ENCODE measurements at regions not wholly inside any gene's neighbourhood (a gene's known extent, or its start where the extent isn't known, plus 50 kb on each side); places are given as distances from the start of the nearest gene placed in this dataset.
"Not testable (repeated sequence)": the region's sequence is repeated elsewhere in the genome, so short reads cannot be mapped to it uniquely, and the experiment has no call there.

GRCh38 chr4:179165862-179166261 is 1723.6 kb upstream of the AGA start:
- TF ChIP-seq CTCF (conservative IDR thresholded peaks at IDR 0.05; ENCODE audit: low read length): no peak
- no peak overlapping the region for H3K4me3 ChIP-seq (ENCODE audit: low read length)

GRCh38 chr4:179170308-179170707 is 1728.1 kb upstream of the AGA start:
- not testable (repeated sequence) for H3K4me3 ChIP-seq (ENCODE audit: low read length); DNase-seq (ENCODE audit: low read depth)

More at GRCh38 chr4:179165862-179166261, 1723.6 kb upstream of the AGA start:
- DNase-seq (ENCODE audit: low read depth): no peak

- no peak overlapping the region for H3K4me3 ChIP-seq (ENCODE audit: low read length)
- TF ChIP-seq CTCF (conservative IDR thresholded peaks at IDR 0.05; ENCODE audit: low read length): no peak
- DNase-seq (ENCODE audit: low read depth): no peak
Measured at GRCh38 chr4:179182741-179183140, 1740.5 kb upstream of the AGA start.

- no peak overlapping the region for H3K4me3 ChIP-seq (ENCODE audit: low read length)
- no peak for DNase-seq (ENCODE audit: low read depth)
- TF ChIP-seq CTCF (conservative IDR thresholded peaks at IDR 0.05; ENCODE audit: low read length): no peak
Measured at GRCh38 chr4:179195887-179196286, 1753.7 kb upstream of the AGA start.

GRCh38 chr4:179196511-179196910 is 1754.3 kb upstream of the AGA start:
- no peak for DNase-seq (ENCODE audit: low read depth)
- no peak for TF ChIP-seq CTCF (conservative IDR thresholded peaks at IDR 0.05; ENCODE audit: low read length)
- H3K4me3 ChIP-seq (ENCODE audit: low read length): no peak overlapping the region

GRCh38 chr4:179200681-179201080 is 1758.4 kb upstream of the AGA start:
- DNase-seq (ENCODE audit: low read depth): no peak
- TF ChIP-seq CTCF (conservative IDR thresholded peaks at IDR 0.05; ENCODE audit: low read length): no peak
- H3K4me3 ChIP-seq (ENCODE audit: low read length): no peak overlapping the region

GRCh38 chr4:179225594-179225993 is 1783.4 kb upstream of the AGA start:
- no peak for DNase-seq (ENCODE audit: low read depth)
- no peak for TF ChIP-seq CTCF (conservative IDR thresholded peaks at IDR 0.05; ENCODE audit: low read length)
- no peak overlapping the region for H3K4me3 ChIP-seq (ENCODE audit: low read length)

GRCh38 chr4:179248821-179249220 is 1806.6 kb upstream of the AGA start:
- no peak overlapping the region for H3K4me3 ChIP-seq (ENCODE audit: low read length)
- no peak for TF ChIP-seq CTCF (conservative IDR thresholded peaks at IDR 0.05; ENCODE audit: low read length)
- DNase-seq (ENCODE audit: low read depth): no peak
